ENCODE measurements at regions not wholly inside any gene's neighbourhood (a gene's known extent, or its start where the extent isn't known, plus 50 kb on each side); places are given as distances from the start of the nearest gene placed in this dataset.

DNA sequence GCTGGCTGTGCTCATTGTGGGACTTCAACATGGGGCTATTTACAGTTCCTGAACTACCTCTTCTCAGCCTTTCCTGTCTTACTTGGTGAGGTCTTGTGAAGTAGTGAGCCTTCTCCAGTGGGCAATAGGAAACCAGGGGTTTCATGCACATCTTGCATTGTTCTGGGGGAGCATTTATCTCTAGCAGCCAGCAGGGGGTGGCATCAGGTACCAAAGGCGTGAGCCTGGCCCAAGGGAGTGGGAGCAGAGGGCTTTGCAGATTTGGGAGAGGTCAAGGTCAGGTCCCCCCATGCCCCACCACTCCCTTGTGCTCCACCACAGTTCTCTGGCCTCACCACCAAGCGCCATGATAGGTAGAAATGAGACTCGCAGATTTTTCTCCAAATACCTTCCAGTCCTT lies 85.4 kb upstream of the NPTX2 start:
- no peak overlapping the region for H3K9ac ChIP-seq (ENCODE audit: low read length)
- H2AFZ ChIP-seq (ENCODE audit: low read length): no peak overlapping the region
- H3K4me2 ChIP-seq (ENCODE audit: low read depth, low read length): no peak overlapping the region
- no peak overlapping the region for H3K27ac ChIP-seq (ENCODE audit: low read length)
- H3K9me2 ChIP-seq (replicated peaks; ENCODE audit: insufficient read depth, low read length): no peaks in the 10 kb centered on the region
- H3K79me2 ChIP-seq (ENCODE audit: low read length): no peaks in the 10 kb centered on the region
- no peak for TF ChIP-seq EZH2 (optimal IDR thresholded peaks at IDR 0.05; ENCODE audit: low read depth, low read length)
- TF ChIP-seq, protein P1, sequence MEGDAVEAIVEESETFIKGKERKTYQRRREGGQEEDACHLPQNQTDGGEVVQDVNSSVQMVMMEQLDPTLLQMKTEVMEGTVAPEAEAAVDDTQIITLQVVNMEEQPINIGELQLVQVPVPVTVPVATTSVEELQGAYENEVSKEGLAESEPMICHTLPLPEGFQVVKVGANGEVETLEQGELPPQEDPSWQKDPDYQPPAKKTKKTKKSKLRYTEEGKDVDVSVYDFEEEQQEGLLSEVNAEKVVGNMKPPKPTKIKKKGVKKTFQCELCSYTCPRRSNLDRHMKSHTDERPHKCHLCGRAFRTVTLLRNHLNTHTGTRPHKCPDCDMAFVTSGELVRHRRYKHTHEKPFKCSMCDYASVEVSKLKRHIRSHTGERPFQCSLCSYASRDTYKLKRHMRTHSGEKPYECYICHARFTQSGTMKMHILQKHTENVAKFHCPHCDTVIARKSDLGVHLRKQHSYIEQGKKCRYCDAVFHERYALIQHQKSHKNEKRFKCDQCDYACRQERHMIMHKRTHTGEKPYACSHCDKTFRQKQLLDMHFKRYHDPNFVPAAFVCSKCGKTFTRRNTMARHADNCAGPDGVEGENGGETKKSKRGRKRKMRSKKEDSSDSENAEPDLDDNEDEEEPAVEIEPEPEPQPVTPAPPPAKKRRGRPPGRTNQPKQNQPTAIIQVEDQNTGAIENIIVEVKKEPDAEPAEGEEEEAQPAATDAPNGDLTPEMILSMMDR (IDR thresholded peaks at IDR 0.05; ENCODE audit: low read length): no peak
- TF ChIP-seq EZH2phosphoT487 (IDR thresholded peaks at IDR 0.05; ENCODE audit: low read length): no peak
- H3K9me3 ChIP-seq (replicated peaks; ENCODE audit: insufficient read depth, low read length): no peaks in the 10 kb centered on the region
- no peaks in the 10 kb centered on the region for H4K20me1 ChIP-seq (ENCODE audit: insufficient read depth, low read length)
- H3K27me3 ChIP-seq (replicated peaks; ENCODE audit: insufficient read depth, low read length): no peaks in the 10 kb centered on the region
- no peaks in the 10 kb centered on the region for H3F3A ChIP-seq (ENCODE audit: insufficient read depth, low read length)
- no peaks in the 10 kb centered on the region for H3K36me3 ChIP-seq (replicated peaks; ENCODE audit: insufficient read depth, low read length)
- no peak for DNase-seq
- no peaks in the 10 kb centered on the region for H3K4me1 ChIP-seq (ENCODE audit: low read length)
- H3K4me3 ChIP-seq (ENCODE audit: low read length): no peak overlapping the region

DNA sequence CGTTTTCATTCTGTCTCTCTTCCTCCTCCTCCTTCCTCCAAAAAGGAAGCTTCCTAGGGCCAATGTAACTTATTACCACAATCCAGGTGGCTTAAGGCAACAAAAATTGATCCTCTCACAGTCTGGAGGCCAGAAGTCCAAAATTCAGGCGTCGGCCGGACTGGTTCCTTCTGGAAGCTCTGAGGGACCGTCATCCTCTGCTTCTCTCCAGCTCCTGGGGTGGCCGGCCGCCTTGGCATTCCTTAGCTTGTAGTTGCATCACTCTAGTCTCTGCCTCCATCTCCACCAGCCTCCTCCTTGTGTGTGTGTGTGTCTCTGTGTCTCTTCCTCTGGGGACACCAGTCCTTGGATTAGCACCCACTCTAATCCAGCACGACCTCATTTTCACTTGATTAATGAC lies 89.0 kb upstream of the NPTX2 start:
- Histone ChIP-seq H3K4me1 (ENCODE audit: low read length) (no peaks in the 10 kb centered on the region), H3K4me3 (ENCODE audit: low read length) (no peak overlapping the region), H3K4me2 (ENCODE audit: low read depth, low read length) (no peak overlapping the region), H3K9me3 (replicated peaks; ENCODE audit: insufficient read depth, low read length) (no peaks in the 10 kb centered on the region), H3K9ac (ENCODE audit: low read length) (no peak overlapping the region), H4K20me1 (ENCODE audit: insufficient read depth, low read length) (no peaks in the 10 kb centered on the region), H3K36me3 (replicated peaks; ENCODE audit: insufficient read depth, low read length) (no peaks in the 10 kb centered on the region), H3F3A (ENCODE audit: insufficient read depth, low read length) (no peaks in the 10 kb centered on the region), H3K79me2 (ENCODE audit: low read length) (no peaks in the 10 kb centered on the region), H2AFZ (ENCODE audit: low read length) (no peak overlapping the region), H3K27ac (ENCODE audit: low read length) (no peak overlapping the region), H3K27me3 (replicated peaks; ENCODE audit: insufficient read depth, low read length) (no peaks in the 10 kb centered on the region), H3K9me2 (replicated peaks; ENCODE audit: insufficient read depth, low read length) (no peaks in the 10 kb centered on the region)
- DNase-seq: no peak
- no peak for TF ChIP-seq EZH2 (optimal IDR thresholded peaks at IDR 0.05; ENCODE audit: low read depth, low read length)
- TF ChIP-seq, protein P1 (IDR thresholded peaks at IDR 0.05; ENCODE audit: low read length): no peak
- no peak for TF ChIP-seq EZH2phosphoT487 (IDR thresholded peaks at IDR 0.05; ENCODE audit: low read length)

DNA sequence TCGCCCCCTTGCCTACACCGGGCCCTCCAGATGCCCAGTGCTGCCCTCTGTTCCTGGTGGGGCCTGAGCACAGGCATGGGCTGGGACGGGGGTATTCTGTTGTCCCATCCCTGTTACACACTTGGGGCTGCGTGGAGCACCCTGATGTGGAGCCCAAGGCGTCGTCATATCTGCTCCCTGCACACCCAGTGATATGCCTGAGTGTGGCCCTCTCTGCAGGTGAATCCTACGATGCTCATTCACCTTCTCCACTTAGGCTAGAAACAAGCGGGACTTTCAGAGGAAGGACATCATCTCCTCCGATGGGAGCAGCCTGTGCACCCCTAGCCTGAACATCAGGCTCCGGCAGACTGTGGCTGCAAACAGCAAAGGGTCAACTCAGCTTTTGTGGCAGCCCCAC lies 91.0 kb upstream of the NPTX2 start:
- Histone ChIP-seq H3K36me3 (replicated peaks; ENCODE audit: insufficient read depth, low read length) (no peaks in the 10 kb centered on the region), H3K4me3 (ENCODE audit: low read length) (no peak overlapping the region), H2AFZ (ENCODE audit: low read length) (no peak overlapping the region), H3K27ac (ENCODE audit: low read length) (no peak overlapping the region), H3F3A (ENCODE audit: insufficient read depth, low read length) (no peaks in the 10 kb centered on the region), H3K79me2 (ENCODE audit: low read length) (no peaks in the 10 kb centered on the region), H3K4me1 (ENCODE audit: low read length) (no peaks in the 10 kb centered on the region), H3K9me2 (replicated peaks; ENCODE audit: insufficient read depth, low read length) (no peaks in the 10 kb centered on the region), H4K20me1 (ENCODE audit: insufficient read depth, low read length) (no peaks in the 10 kb centered on the region), H3K9ac (ENCODE audit: low read length) (no peak overlapping the region), H3K4me2 (ENCODE audit: low read depth, low read length) (no peak overlapping the region), H3K9me3 (replicated peaks; ENCODE audit: insufficient read depth, low read length) (no peaks in the 10 kb centered on the region), H3K27me3 (replicated peaks; ENCODE audit: insufficient read depth, low read length) (no peaks in the 10 kb centered on the region)
- TF ChIP-seq, protein P1 (IDR thresholded peaks at IDR 0.05; ENCODE audit: low read length): no peak
- DNase-seq: no peak

All from MM.1S (cell line).